Activated T-helper 17 cell treated with anti-CD3 and anti-CD28 coated beads, Interleukin-2, amount 50 U/mL, for 72 hours (primary cell): ENCODE measurements at regions not wholly inside any gene's neighbourhood (a gene's known extent, or its start where the extent isn't known, plus 50 kb on each side); places are given as distances from the start of the nearest gene placed in this dataset.

Source experiments
- ATAC-seq: fragments of 150-1000 bp; cut with Tn5 transposase; replicated peaks from 2 replicates; pipeline ENCODE4 v1.10.0; 2021; ENCODE audit warnings: mild to moderate bottlenecking, moderate library complexity
- H3K27ac Mint-ChIP-seq: one replicate; pipeline ENCODE4 v1.8.0; 2022; ENCODE audit warnings: mixed read lengths
- H3K27me3 Mint-ChIP-seq: one replicate; pipeline ENCODE4 v1.8.0; 2022; ENCODE audit warnings: mixed read lengths
- H3K36me3 Mint-ChIP-seq: one replicate; pipeline ENCODE4 v1.8.0; 2022; ENCODE audit warnings: low read depth, mild to moderate bottlenecking, mixed read lengths
- H3K4me1 Mint-ChIP-seq: one replicate; pipeline ENCODE4 v1.8.0; 2022; ENCODE audit warnings: mixed read lengths
- H3K4me3 Mint-ChIP-seq: one replicate; pipeline ENCODE4 v1.8.0; 2022; ENCODE audit warnings: mild to moderate bottlenecking, mixed read lengths
- H3K9me3 Mint-ChIP-seq: one replicate; pipeline ENCODE4 v1.8.0; 2022; ENCODE audit warnings: mixed read lengths

DNA sequence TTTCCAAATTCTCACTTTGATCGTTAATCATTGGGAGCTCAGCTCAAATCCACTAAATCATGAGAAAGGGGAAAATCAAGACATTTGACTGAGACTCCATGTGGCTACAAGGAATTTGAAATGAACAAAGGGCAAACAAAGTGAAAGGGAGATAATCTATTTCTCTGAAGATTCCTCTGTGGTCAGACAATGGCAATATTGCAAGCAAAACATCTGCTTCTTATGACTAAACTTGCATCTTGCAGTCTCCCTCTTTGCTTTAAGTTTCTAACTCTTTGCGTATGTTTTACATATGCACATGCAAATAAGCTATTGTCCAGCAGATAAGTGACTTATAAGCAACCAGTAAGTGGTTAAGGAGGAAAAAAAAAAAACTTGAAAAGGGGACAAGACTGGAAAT is 299.1 kb upstream of the NXPH2 start:
- Mint-ChIP-seq H3K4me3 (no peak overlapping the region), H3K36me3 (no peaks in the 10 kb centered on the region), H3K27ac (no peak overlapping the region), H3K27me3 (no peaks in the 10 kb centered on the region), H3K4me1 (no peaks in the 10 kb centered on the region), H3K9me3 (no peaks in the 10 kb centered on the region)
- no peak for ATAC-seq

DNA sequence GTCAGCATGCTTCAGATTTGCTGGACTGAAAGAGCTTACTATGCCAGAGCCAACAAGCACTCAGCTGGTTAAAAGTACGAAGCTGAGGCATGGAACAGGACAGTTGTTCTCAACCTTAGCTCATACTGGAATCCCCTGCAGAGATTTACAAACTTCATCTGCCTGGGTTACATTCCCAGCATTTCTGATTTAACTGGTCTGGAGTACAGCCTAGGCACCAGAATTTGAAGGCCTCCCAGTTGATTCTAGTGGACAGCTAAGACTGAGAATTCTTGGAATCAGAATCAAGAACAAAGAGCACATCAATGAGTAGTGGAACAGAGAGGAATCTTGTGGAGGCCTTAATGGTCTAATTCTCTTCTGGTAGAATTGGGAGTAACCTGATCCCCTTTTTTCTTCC is 298.2 kb upstream of the NXPH2 start:
- Mint-ChIP-seq H3K36me3 (no peaks in the 10 kb centered on the region), H3K27ac (no peak overlapping the region), H3K9me3 (no peaks in the 10 kb centered on the region), H3K27me3 (no peaks in the 10 kb centered on the region), H3K4me1 (no peaks in the 10 kb centered on the region), H3K4me3 (no peak overlapping the region)
- no peak for ATAC-seq

- Mint-ChIP-seq H3K36me3 (no peaks in the 10 kb centered on the region), H3K27ac (no peak overlapping the region), H3K4me3 (no peak overlapping the region), H3K4me1 (no peaks in the 10 kb centered on the region), H3K27me3 (no peaks in the 10 kb centered on the region), H3K9me3 (no peaks in the 10 kb centered on the region)
- ATAC-seq, result no peak
Measured at GRCh38 chr2:139077099-139077737, 297.0 kb upstream of the NXPH2 start.

DNA sequence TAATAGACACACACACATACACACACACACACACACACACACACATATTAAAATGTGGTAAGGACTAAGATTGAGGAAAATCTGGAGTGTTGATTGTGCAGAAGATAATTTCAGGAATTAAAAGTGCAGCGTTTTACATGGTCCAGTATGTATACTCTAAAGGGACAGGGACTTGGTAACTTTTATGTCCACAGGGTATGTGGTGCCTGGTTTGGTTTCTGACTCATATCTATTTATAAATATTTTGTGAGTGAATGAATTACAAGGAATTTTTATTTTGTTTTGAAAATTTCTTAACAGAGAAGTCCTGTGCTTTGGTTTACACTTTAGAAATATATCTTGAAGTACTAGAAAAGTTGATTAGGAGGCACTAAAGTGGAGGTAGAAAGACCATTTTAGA is 287.7 kb upstream of the NXPH2 start:
- no peak for ATAC-seq
- no peaks in the 10 kb centered on the region for H3K27me3 Mint-ChIP-seq
- H3K4me1 Mint-ChIP-seq, result no peaks in the 10 kb centered on the region
- no peak overlapping the region for H3K4me3 Mint-ChIP-seq
- no peak overlapping the region for H3K27ac Mint-ChIP-seq
- peaks cover 5% of the 10 kb centered on the region for H3K9me3 Mint-ChIP-seq
- no peaks in the 10 kb centered on the region for H3K36me3 Mint-ChIP-seq

- Mint-ChIP-seq H3K27ac (no peak overlapping the region), H3K36me3 (no peaks in the 10 kb centered on the region), H3K4me3 (no peak overlapping the region), H3K4me1 (no peaks in the 10 kb centered on the region), H3K9me3 (peaks cover 10% of the 10 kb centered on the region), H3K27me3 (no peaks in the 10 kb centered on the region)
- no peak for ATAC-seq
Measured at GRCh38 chr2:139067072-139067471, 286.9 kb upstream of the NXPH2 start.

DNA sequence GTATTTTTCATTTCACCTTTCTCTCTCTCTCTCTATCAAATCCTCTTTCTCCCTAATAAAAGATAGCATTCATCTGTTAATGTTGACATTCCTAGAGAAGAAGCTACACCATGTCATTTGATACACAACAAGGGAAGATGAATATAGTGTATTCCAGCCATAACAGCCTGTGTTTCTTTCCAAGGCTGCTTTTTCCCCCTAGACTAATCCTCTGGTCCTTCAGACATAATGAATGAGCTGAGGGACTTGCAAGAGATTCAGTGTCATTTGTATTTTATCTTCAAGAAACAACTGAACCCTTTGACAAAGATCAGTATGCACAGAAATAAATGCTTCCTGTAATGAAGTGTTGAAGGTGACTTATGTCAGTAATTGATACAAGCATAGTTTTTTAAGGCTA is 284.0 kb upstream of the NXPH2 start:
- no peak for ATAC-seq
- no peak overlapping the region for H3K27ac Mint-ChIP-seq
- no peaks in the 10 kb centered on the region for H3K4me1 Mint-ChIP-seq
- no peaks in the 10 kb centered on the region for H3K36me3 Mint-ChIP-seq
- no peak overlapping the region for H3K4me3 Mint-ChIP-seq
- no peaks in the 10 kb centered on the region for H3K27me3 Mint-ChIP-seq
- peaks cover 6% of the 10 kb centered on the region for H3K9me3 Mint-ChIP-seq

GRCh38 chr2:139059617-139060016 is 279.4 kb upstream of the NXPH2 start:
- no peaks in the 10 kb centered on the region for H3K36me3 Mint-ChIP-seq
- peaks cover 9% of the 10 kb centered on the region for H3K9me3 Mint-ChIP-seq
- ATAC-seq, result no peak
- H3K27me3 Mint-ChIP-seq, result no peaks in the 10 kb centered on the region
- H3K27ac Mint-ChIP-seq, result no peak overlapping the region
- no peak overlapping the region for H3K4me3 Mint-ChIP-seq
- no peaks in the 10 kb centered on the region for H3K4me1 Mint-ChIP-seq

GRCh38 chr2:139055202-139055601 is 275.0 kb upstream of the NXPH2 start:
- Mint-ChIP-seq H3K27ac (no peak overlapping the region), H3K4me3 (no peak overlapping the region), H3K9me3 (peaks cover 12% of the 10 kb centered on the region), H3K36me3 (no peaks in the 10 kb centered on the region), H3K4me1 (no peaks in the 10 kb centered on the region), H3K27me3 (no peaks in the 10 kb centered on the region)
- no peak for ATAC-seq

DNA sequence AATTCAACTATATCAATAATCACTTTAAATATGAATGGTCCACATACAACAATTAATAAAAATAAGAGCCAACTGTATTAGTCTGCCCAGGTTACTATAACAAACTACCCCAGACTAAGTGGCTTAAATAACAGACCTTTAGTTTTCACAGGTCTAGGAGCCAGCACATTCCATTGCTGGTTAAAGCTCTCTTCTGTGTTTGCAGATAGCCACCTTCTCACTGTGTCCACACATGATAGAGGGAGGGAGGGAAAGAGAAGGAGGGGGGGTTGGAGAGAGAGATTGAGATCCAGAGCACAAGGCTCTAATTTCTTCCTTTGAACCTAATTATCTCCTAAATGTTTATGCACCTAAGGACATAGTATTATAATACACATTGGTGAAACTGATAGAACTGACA is 267.8 kb upstream of the NXPH2 start:
- H3K4me1 Mint-ChIP-seq, result no peaks in the 10 kb centered on the region
- H3K9me3 Mint-ChIP-seq, result peaks cover 27% of the 10 kb centered on the region

DNA sequence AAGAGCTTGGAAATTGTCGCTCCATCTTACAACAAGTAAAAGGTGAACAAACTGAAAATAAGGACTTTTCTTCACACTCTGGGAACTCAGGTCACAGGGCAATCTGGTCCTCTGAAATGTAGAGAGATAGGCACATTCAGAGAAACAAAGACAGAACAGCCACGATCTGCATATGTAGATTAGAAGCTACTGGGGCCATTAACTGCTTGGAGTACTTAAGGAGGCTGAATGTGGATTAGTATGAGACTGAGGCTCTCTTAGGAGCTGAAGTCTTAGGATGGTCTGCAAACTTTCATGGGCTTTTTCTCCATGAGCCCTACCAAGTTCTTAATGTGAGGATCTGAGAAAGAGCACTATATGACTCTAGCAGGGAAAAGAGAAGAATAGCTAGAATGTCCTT is 265.3 kb upstream of the NXPH2 start:
- Mint-ChIP-seq H3K4me3 (no peak overlapping the region), H3K36me3 (no peaks in the 10 kb centered on the region), H3K27me3 (no peaks in the 10 kb centered on the region), H3K9me3 (peaks cover 20% of the 10 kb centered on the region), H3K4me1 (no peaks in the 10 kb centered on the region), H3K27ac (no peak overlapping the region)
- no peak for ATAC-seq

More for the DNA sequence above, 267.8 kb upstream of the NXPH2 start:
- no peak for ATAC-seq
- H3K27ac Mint-ChIP-seq, result no peak overlapping the region
- no peaks in the 10 kb centered on the region for H3K27me3 Mint-ChIP-seq
- no peak overlapping the region for H3K4me3 Mint-ChIP-seq
- H3K36me3 Mint-ChIP-seq, result no peaks in the 10 kb centered on the region

DNA sequence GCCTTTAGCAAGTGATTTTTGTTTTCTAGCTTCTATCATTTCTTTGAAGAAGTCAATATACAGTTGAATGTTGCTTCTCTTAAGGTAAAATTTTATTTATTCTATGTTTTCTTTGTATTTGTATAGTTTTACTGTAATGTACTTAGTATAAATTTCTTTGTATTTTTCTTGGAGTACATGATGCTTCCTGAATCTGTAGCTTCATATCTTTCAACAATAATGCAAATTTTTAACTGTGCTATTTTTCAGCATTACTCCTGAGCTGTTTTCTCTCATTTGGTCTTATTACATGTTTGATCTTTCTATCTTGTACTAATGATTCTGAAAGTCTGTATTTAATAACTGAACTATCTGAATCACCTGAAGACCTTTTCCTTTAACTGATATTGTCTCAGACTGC is 253.9 kb upstream of the NXPH2 start:
- Mint-ChIP-seq H3K4me1 (no peaks in the 10 kb centered on the region), H3K4me3 (no peak overlapping the region), H3K27ac (no peak overlapping the region), H3K27me3 (no peaks in the 10 kb centered on the region), H3K9me3 (peaks cover 4% of the 10 kb centered on the region), H3K36me3 (no peaks in the 10 kb centered on the region)
- no peak for ATAC-seq

DNA sequence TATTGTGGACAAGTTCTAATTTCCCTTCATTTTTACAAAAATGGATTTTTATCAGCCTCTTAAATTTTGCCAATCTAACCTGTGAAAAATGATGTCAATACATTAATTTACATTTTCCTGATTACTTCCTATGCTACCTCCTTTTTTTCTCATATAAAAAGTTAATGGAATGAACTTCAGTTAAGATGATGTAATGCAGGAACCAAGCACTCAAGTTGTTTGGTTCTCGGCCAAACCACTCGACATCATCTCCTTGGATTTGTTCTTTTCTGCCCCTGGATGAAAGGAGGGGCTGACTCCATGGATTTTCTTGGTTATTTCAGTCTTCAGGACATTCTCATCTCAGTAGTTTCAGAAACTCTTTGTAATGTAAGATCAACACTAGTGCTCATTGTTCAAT is 253.1 kb upstream of the NXPH2 start:
- ATAC-seq, result no peak
- Mint-ChIP-seq H3K9me3 (peaks cover 4% of the 10 kb centered on the region), H3K27me3 (no peaks in the 10 kb centered on the region), H3K4me3 (no peak overlapping the region), H3K36me3 (no peaks in the 10 kb centered on the region), H3K27ac (no peak overlapping the region), H3K4me1 (no peaks in the 10 kb centered on the region)

GRCh38 chr2:139031722-139032121 is 251.5 kb upstream of the NXPH2 start:
- no peak overlapping the region for H3K27ac Mint-ChIP-seq
- H3K36me3 Mint-ChIP-seq, result no peaks in the 10 kb centered on the region
- no peak for ATAC-seq
- H3K4me1 Mint-ChIP-seq, result no peaks in the 10 kb centered on the region
- peaks cover 11% of the 10 kb centered on the region for H3K9me3 Mint-ChIP-seq
- H3K27me3 Mint-ChIP-seq, result no peaks in the 10 kb centered on the region
- H3K4me3 Mint-ChIP-seq, result no peak overlapping the region

GRCh38 chr2:139020287-139020686 is 240.1 kb upstream of the NXPH2 start:
- Mint-ChIP-seq H3K36me3 (no peaks in the 10 kb centered on the region), H3K9me3 (peaks cover 31% of the 10 kb centered on the region), H3K4me1 (no peaks in the 10 kb centered on the region), H3K27me3 (no peaks in the 10 kb centered on the region), H3K27ac (no peak overlapping the region), H3K4me3 (no peak overlapping the region)
- no peak for ATAC-seq

- H3K27me3 Mint-ChIP-seq, result no peaks in the 10 kb centered on the region
- peaks cover 36% of the 10 kb centered on the region for H3K9me3 Mint-ChIP-seq
- no peak overlapping the region for H3K4me3 Mint-ChIP-seq
- H3K36me3 Mint-ChIP-seq, result no peaks in the 10 kb centered on the region
- no peaks in the 10 kb centered on the region for H3K4me1 Mint-ChIP-seq
- ATAC-seq, result no peak
- H3K27ac Mint-ChIP-seq, result no peak overlapping the region
Measured at GRCh38 chr2:139018252-139018651, 238.1 kb upstream of the NXPH2 start.

- no peaks in the 10 kb centered on the region for H3K4me1 Mint-ChIP-seq
- no peaks in the 10 kb centered on the region for H3K36me3 Mint-ChIP-seq
- no peak overlapping the region for H3K27ac Mint-ChIP-seq
- H3K4me3 Mint-ChIP-seq, result no peak overlapping the region
- no peaks in the 10 kb centered on the region for H3K27me3 Mint-ChIP-seq
- ATAC-seq, result no peak
- peaks cover 10% of the 10 kb centered on the region for H3K9me3 Mint-ChIP-seq
Measured at GRCh38 chr2:139007130-139007529, 226.9 kb upstream of the NXPH2 start.
